IMR-90 (cell line): ENCODE measurements at regions not wholly inside any gene's neighbourhood (a gene's known extent, or its start where the extent isn't known, plus 50 kb on each side); places are given as distances from the start of the nearest gene placed in this dataset.

Source experiments
- ATAC-seq: fragments of 200-7000 bp; cut with Tn5 transposase; 2 replicates; pipeline ENCODE4 v1.9.1; 2020; ENCODE audit warnings: low read depth, mild to moderate bottlenecking, moderate library complexity
- BruUV-seq: library from RNA; stranded (reverse); fragments of 400-500 nt; replicated peaks from 2 replicates; lab custom pipeline; 2021; lab: Mats Ljungman, UMichigan
- CTCF ChIA-PET: fragments of 300-600 bp; formaldehyde crosslinking; extraction: SDS; loops from one replicate; lab custom pipeline; 2021; ENCODE audit warnings: antibody characterized with exemption; lab: Yijun Ruan, JAX
- POLR2A ChIA-PET: fragments of 300-600 bp; sonication (Branson Sonifier 250); formaldehyde crosslinking; loops from one replicate; lab custom pipeline; 2022; ENCODE audit warnings: antibody characterized with exemption; ENCODE audit not compliant: unreplicated experiment; lab: Charles Lee
- DNase-seq: peaks from one replicate; pipeline ENCODE4 v3.0.0; 2013
- H2AFZ ChIP-seq: replicated peaks from 2 replicates; pipeline ENCODE3; 2013; ENCODE audit warnings: low read length, mild to moderate bottlenecking; ENCODE audit not compliant: poor library complexity
- H2AK5ac ChIP-seq: 2 replicates; pipeline ENCODE4 v1.6.1; 2013; ENCODE audit warnings: low read depth, low read length, inconsistent platforms
- H2AK9ac ChIP-seq: replicated peaks from 2 replicates; pipeline ENCODE3; 2013; ENCODE audit warnings: mild to moderate bottlenecking, low read depth, low read length, moderate library complexity; ENCODE audit not compliant: poor library complexity
- H2BK120ac ChIP-seq: 2 replicates; pipeline ENCODE4 v1.6.1; 2013; ENCODE audit warnings: low read depth, low read length, inconsistent platforms
- H2BK15ac ChIP-seq: 3 replicates; pipeline ENCODE4 v1.6.1; 2013; ENCODE audit warnings: low read depth, low read length, inconsistent platforms
- H2BK20ac ChIP-seq: 2 replicates; pipeline ENCODE4 v1.6.1; 2013; ENCODE audit warnings: low read depth, mild to moderate bottlenecking, inconsistent platforms, low read length, moderate library complexity
- H2BK5ac ChIP-seq: 2 replicates; pipeline ENCODE4 v1.6.1; 2013; ENCODE audit warnings: mild to moderate bottlenecking, low read depth, low read length, inconsistent platforms; ENCODE audit not compliant: poor library complexity, severe bottlenecking
- H3K14ac ChIP-seq: replicated peaks from 2 replicates; pipeline ENCODE4 v1.6.1; 2013; ENCODE audit warnings: low read depth, low read length, inconsistent platforms
- H3K18ac ChIP-seq: 2 replicates; pipeline ENCODE4 v1.6.1; 2013; ENCODE audit warnings: low read depth, low read length, control low read depth
- H3K23ac ChIP-seq: 2 replicates; pipeline ENCODE4 v1.6.1; 2013; ENCODE audit warnings: low read depth, low read length, inconsistent platforms
- H3K27ac ChIP-seq: 2 replicates; pipeline ENCODE4 v1.5.1; 2013; ENCODE audit warnings: mild to moderate bottlenecking, control low read depth, low read length; ENCODE audit not compliant: insufficient read depth
- H3K27me3 ChIP-seq: 2 replicates; pipeline ENCODE4 v1.6.1; 2013; ENCODE audit warnings: low read length; ENCODE audit not compliant: control insufficient read depth, insufficient read depth
- H3K36me3 ChIP-seq: 2 replicates; pipeline ENCODE4 v1.6.1; 2013; ENCODE audit warnings: low read length, mixed read lengths; ENCODE audit not compliant: control insufficient read depth, insufficient read depth
- H3K4ac ChIP-seq: 2 replicates; pipeline ENCODE4 v1.6.1; 2013; ENCODE audit warnings: low read depth, low read length, inconsistent platforms
- H3K4me1 ChIP-seq: 2 replicates; pipeline ENCODE4 v1.6.1; 2013; ENCODE audit warnings: low read length, mixed read lengths; ENCODE audit not compliant: control insufficient read depth, insufficient read depth
- H3K4me2 ChIP-seq: 2 replicates; pipeline ENCODE4 v1.6.1; 2013; ENCODE audit warnings: low read depth, mild to moderate bottlenecking, control low read depth, low read length, moderate library complexity
- H3K4me3 ChIP-seq: 2 replicates; pipeline ENCODE4 v1.5.1; 2013; ENCODE audit warnings: low read depth, mild to moderate bottlenecking, control low read depth, low read length, moderate library complexity; ENCODE audit not compliant: insufficient read depth
- H3K56ac ChIP-seq: 2 replicates; pipeline ENCODE4 v1.6.1; 2013; ENCODE audit warnings: low read length, inconsistent platforms; ENCODE audit not compliant: insufficient read depth; ENCODE audit errors: extremely low read depth
- H3K79me1 ChIP-seq, 2 experiments: 2 replicates each; pipeline ENCODE4 v1.6.1; 2013; ENCODE audit warnings: low read length in 2 of 2, inconsistent platforms in 1 of 2, low read depth in 1 of 2
- H3K9ac ChIP-seq: 2 replicates; pipeline ENCODE4 v1.6.1; 2013; ENCODE audit warnings: low read depth, low read length, control low read depth
- H3K9me1 ChIP-seq: 2 replicates; pipeline ENCODE4 v1.6.1; 2013; ENCODE audit warnings: low read length, inconsistent platforms; ENCODE audit not compliant: insufficient read depth
- H3K9me3 ChIP-seq: 2 replicates; pipeline ENCODE4 v1.6.1; 2013; ENCODE audit warnings: low read length; ENCODE audit not compliant: control insufficient read depth, insufficient read depth
- H4K20me1 ChIP-seq: 2 replicates; pipeline ENCODE4 v1.6.1; 2013; ENCODE audit warnings: low read length, inconsistent platforms; ENCODE audit not compliant: insufficient read depth
- H4K5ac ChIP-seq: 2 replicates; pipeline ENCODE4 v1.6.1; 2013; ENCODE audit warnings: mild to moderate bottlenecking, low read depth, low read length, control low read depth
- H4K8ac ChIP-seq, 2 experiments: 2 replicates each; pipeline ENCODE4 v1.6.1; 2013; ENCODE audit warnings: low read depth in 2 of 2, low read length in 2 of 2, control low read depth in 1 of 2, inconsistent platforms in 1 of 2
- H4K91ac ChIP-seq: 2 replicates; pipeline ENCODE4 v1.6.1; 2013; ENCODE audit warnings: low read depth, low read length, inconsistent platforms; ENCODE audit not compliant: insufficient read depth
- BHLHE40 ChIP-seq: fragments of 150-350 bp; IDR thresholded peaks from 2 replicates; pipeline ENCODE4 v1.6.1; 2016; ENCODE audit warnings: mild to moderate bottlenecking, low read depth, low read length
- CEBPB ChIP-seq: IDR thresholded peaks from 2 replicates; pipeline ENCODE4 v1.6.1; 2012; ENCODE audit warnings: low read depth, low read length, improper control_type of control experiment
- CHD1 ChIP-seq: IDR thresholded peaks from 2 replicates; pipeline ENCODE4 v1.6.1; 2012; ENCODE audit warnings: low read depth, low read length, improper control_type of control experiment
- CTCF ChIP-seq: conservative IDR thresholded peaks from 2 replicates; pipeline ENCODE4 v1.5.1; 2012; ENCODE audit warnings: mild to moderate bottlenecking, low read depth, low read length, improper control_type of control experiment
- ELK1 ChIP-seq: fragments of 150-350 bp; IDR thresholded peaks from 2 replicates; pipeline ENCODE4 v1.6.1; 2016; ENCODE audit warnings: low read depth, mild to moderate bottlenecking, low read length, moderate library complexity, borderline replicate concordance
- FOS ChIP-seq: fragments of 150-350 bp; IDR thresholded peaks from 2 replicates; pipeline ENCODE4 v1.6.1; 2016; ENCODE audit warnings: low read depth, low read length
- MAFK ChIP-seq: IDR thresholded peaks from 2 replicates; pipeline ENCODE4 v1.6.1; 2012; ENCODE audit warnings: low read depth, low read length, improper control_type of control experiment
- MAZ ChIP-seq: IDR thresholded peaks from 2 replicates; pipeline ENCODE4 v1.6.1; 2012; ENCODE audit warnings: low read depth, mild to moderate bottlenecking, low read length, improper control_type of control experiment, moderate library complexity, borderline replicate concordance
- MXI1 ChIP-seq: IDR thresholded peaks from 2 replicates; pipeline ENCODE4 v1.6.1; 2012; ENCODE audit warnings: low read depth, mild to moderate bottlenecking, low read length, moderate library complexity, borderline replicate concordance
- NFE2L2 ChIP-seq: fragments of 150-350 bp; IDR thresholded peaks from 2 replicates; pipeline ENCODE4 v1.6.1; 2016; ENCODE audit warnings: low read depth, mild to moderate bottlenecking, low read length
- POLR2A ChIP-seq: IDR thresholded peaks from 2 replicates; pipeline ENCODE4 v1.6.1; 2012; ENCODE audit warnings: mild to moderate bottlenecking, low read depth, low read length
- RAD21 ChIP-seq: IDR thresholded peaks from 2 replicates; pipeline ENCODE4 v1.6.1; 2012; ENCODE audit warnings: low read length, improper control_type of control experiment
- RCOR1 ChIP-seq: IDR thresholded peaks from 2 replicates; pipeline ENCODE4 v1.6.1; 2012; ENCODE audit warnings: mild to moderate bottlenecking, low read length, improper control_type of control experiment; ENCODE audit not compliant: insufficient replicate concordance
- RFX5 ChIP-seq: IDR thresholded peaks from 2 replicates; pipeline ENCODE4 v1.8.0; 2012; ENCODE audit warnings: low read depth, mild to moderate bottlenecking, low read length, moderate library complexity
- SMC3 ChIP-seq: fragments of 150-350 bp; IDR thresholded peaks from 2 replicates; pipeline ENCODE4 v1.6.1; 2016; ENCODE audit warnings: low read depth, mild to moderate bottlenecking, antibody characterized with exemption, low read length, moderate library complexity
- USF2 ChIP-seq: fragments of 150-350 bp; IDR thresholded peaks from 2 replicates; pipeline ENCODE4 v1.6.1; 2017; ENCODE audit warnings: mild to moderate bottlenecking, antibody characterized with exemption, low read length, low read depth
- WGBS, 2 experiments: methylation state at CpG; one replicate each; pipeline versions ENCODE4 v1.1.5 to v1.1.7; 2013; ENCODE audit warnings: missing lambda C conversion rate in 2 of 2; ENCODE audit not compliant: insufficient read length in 1 of 2; ENCODE audit errors: extremely low coverage in 2 of 2; 5-methylcytosine and 5-hydroxymethylcytosine counted together
- dilution Hi-C: fragments of 300-500 bp; cut with HindIII; formaldehyde crosslinking; loops from one replicate; pipeline ENCODE4 v1.14.3; 2018; ENCODE audit warnings: low sequenced_read_pairs; ENCODE audit not compliant: unreplicated experiment
- in situ Hi-C: fragments of 300-500 bp; cut with MboI; formaldehyde crosslinking; loops from 3 replicates; pipeline ENCODE4 v1.14.3; 2019; ENCODE audit warnings: low sequenced_read_pairs, inconsistent platforms, mixed read lengths
- intact Hi-C: fragments of 100-400 bp; cut with micrococcal nuclease; formaldehyde crosslinking; loops from 2 replicates; pipeline ENCODE4 v1.10.0; 2022

- Histone ChIP-seq H3K4me2 (no peak overlapping the region), H3K14ac (no peak overlapping the region), H3K27ac (no peak overlapping the region), H4K5ac (no peak overlapping the region), H3K9me3 (peaks cover 16% of the 10 kb centered on the region), H4K8ac (no peak overlapping the region), H2BK120ac (no peak overlapping the region), H3K4ac (no peak overlapping the region), H3K9ac (no peak overlapping the region), H2BK5ac (no peak overlapping the region), H3K23ac (no peak overlapping the region), H3K36me3 (no peaks in the 10 kb centered on the region), H2BK15ac (no peak overlapping the region), H3K4me1 (no peaks in the 10 kb centered on the region), H2BK20ac (no peak overlapping the region), H4K20me1 (no peaks in the 10 kb centered on the region), H3K27me3 (no peaks in the 10 kb centered on the region), H2AFZ (peak overlapping the region; percentile 37), H3K56ac (no peak overlapping the region), H2AK9ac (no peak overlapping the region), H3K9me1 (no peaks in the 10 kb centered on the region), H3K79me1 (no peaks in the 10 kb centered on the region), H2AK5ac (no peak overlapping the region), H3K18ac (no peak overlapping the region), H4K91ac (no peak overlapping the region), H3K4me3 (no peak overlapping the region)
- DNase-seq (no peak), ATAC-seq (no peak)
- TF ChIP-seq MAFK (no peak), SMC3 (no peak), RFX5 (no peak), RAD21 (no peak), NFE2L2 (no peak), MXI1 (no peak), USF2 (no peak), POLR2A (no peak), MAZ (no peak), CHD1 (no peak), FOS (no peak), CEBPB (no peak), RCOR1 (no peak), CTCF (no peak), ELK1 (no peak), BHLHE40 (no peak)
- intact Hi-C loops = no loop called here
- BruUV-seq = no TSS peak
- no CpG with 5 or more reads among the region's 6 CpGs for WGBS, 2 experiments
- ChIA-PET CTCF (no interaction called here), POLR2A (no interaction called here)
- dilution Hi-C loops = no loop called here
- in situ Hi-C loops = no loop called here
These were observed 256.5 kb downstream of the SOD2 start for GRCh38 chr6:159436581-159436980.
